MM.1S (cell line): ENCODE measurements at regions not wholly inside any gene's neighbourhood (a gene's known extent, or its start where the extent isn't known, plus 50 kb on each side); places are given as distances from the start of the nearest gene placed in this dataset.

Experiments
- DNase-seq: peaks from one replicate; pipeline ENCODE4 v3.0.0-alpha.2; 2015
- H2AFZ ChIP-seq: fragments of 300-600 bp; sonication (generic); 2 replicates; pipeline ENCODE4 v1.6.0; 2016; ENCODE audit warnings: antibody characterized with exemption, low read length
- H3F3A ChIP-seq: fragments of 300-600 bp; sonication (generic); 2 replicates; pipeline ENCODE4 v1.6.1; 2016; ENCODE audit warnings: mild to moderate bottlenecking, antibody characterized with exemption, low read length, moderate library complexity, mixed read lengths; ENCODE audit not compliant: insufficient read depth
- H3K27ac ChIP-seq: fragments of 300-600 bp; sonication (generic); 2 replicates; pipeline ENCODE4 v1.5.1; 2016; ENCODE audit warnings: mild to moderate bottlenecking, low read length
- H3K27me3 ChIP-seq: fragments of 300-600 bp; sonication (generic); replicated peaks from 2 replicates; pipeline ENCODE4 v1.6.0; 2016; ENCODE audit warnings: low read length; ENCODE audit not compliant: insufficient read depth
- H3K36me3 ChIP-seq: fragments of 300-600 bp; sonication (generic); replicated peaks from 2 replicates; pipeline ENCODE4 v1.6.1; 2016; ENCODE audit warnings: mild to moderate bottlenecking, low read length, mixed read lengths; ENCODE audit not compliant: insufficient read depth
- H3K4me1 ChIP-seq: fragments of 300-600 bp; sonication (generic); 2 replicates; pipeline ENCODE4 v1.6.1; 2016; ENCODE audit warnings: low read length, mixed read lengths
- H3K4me2 ChIP-seq: fragments of 300-600 bp; sonication (generic); 2 replicates; pipeline ENCODE4 v1.6.0; 2016; ENCODE audit warnings: low read depth, low read length
- H3K4me3 ChIP-seq: fragments of 300-600 bp; sonication (generic); 2 replicates; pipeline ENCODE4 v1.5.1; 2016; ENCODE audit warnings: low read length, mixed read lengths
- H3K79me2 ChIP-seq: fragments of 300-600 bp; sonication (generic); 2 replicates; pipeline ENCODE4 v1.6.1; 2016; ENCODE audit warnings: mixed run types, low read length, mixed read lengths
- H3K9ac ChIP-seq: fragments of 300-600 bp; sonication (generic); 2 replicates; pipeline ENCODE4 v1.6.1; 2016; ENCODE audit warnings: low read length, mixed read lengths
- H3K9me2 ChIP-seq: fragments of 300-600 bp; sonication (generic); replicated peaks from 2 replicates; pipeline ENCODE4 v1.6.1; 2016; ENCODE audit warnings: mild to moderate bottlenecking, low read length, mixed read lengths; ENCODE audit not compliant: insufficient read depth
- H3K9me3 ChIP-seq: fragments of 300-600 bp; sonication (generic); replicated peaks from 2 replicates; pipeline ENCODE4 v1.6.1; 2016; ENCODE audit warnings: mild to moderate bottlenecking, low read length, mixed read lengths; ENCODE audit not compliant: insufficient read depth
- H4K20me1 ChIP-seq: fragments of 300-600 bp; sonication (generic); 2 replicates; pipeline ENCODE4 v1.6.1; 2016; ENCODE audit warnings: mild to moderate bottlenecking, low read length, moderate library complexity, mixed read lengths; ENCODE audit not compliant: insufficient read depth
- CTCF ChIP-seq: fragments of 300-600 bp; sonication (generic); IDR thresholded peaks from 2 replicates; pipeline ENCODE4 v1.5.1; 2016; ENCODE audit warnings: antibody characterized with exemption, low read length, mixed read lengths
- EZH2 ChIP-seq: fragments of 300-600 bp; sonication (generic); optimal IDR thresholded peaks from 2 replicates; pipeline ENCODE3; 2017; ENCODE audit warnings: low read depth, mild to moderate bottlenecking, antibody characterized with exemption, low read length, mixed read lengths
- EZH2phosphoT487 ChIP-seq: fragments of 300-600 bp; sonication (generic); IDR thresholded peaks from 2 replicates; pipeline ENCODE4 v1.6.1; 2018; ENCODE audit warnings: antibody characterized with exemption, low read length

- Histone ChIP-seq H2AFZ (no peak overlapping the region), H3K79me2 (no peaks in the 10 kb centered on the region), H3K27me3 (no peaks in the 10 kb centered on the region), H3F3A (no peaks in the 10 kb centered on the region), H3K4me2 (no peak overlapping the region), H3K27ac (no peak overlapping the region), H3K4me3 (no peak overlapping the region), H3K9me3 (no peaks in the 10 kb centered on the region), H3K36me3 (no peaks in the 10 kb centered on the region), H3K9me2 (no peaks in the 10 kb centered on the region), H4K20me1 (no peaks in the 10 kb centered on the region), H3K9ac (no peak overlapping the region), H3K4me1 (no peaks in the 10 kb centered on the region)
- TF ChIP-seq CTCF (no peak), EZH2phosphoT487 (no peak), EZH2 (no peak)
- no peak for DNase-seq
These were observed 208.5 kb upstream of the SSTR4 start for GRCh38 chr20:22826306-22827230.

- Histone ChIP-seq H3K9me3 (no peaks in the 10 kb centered on the region), H3K4me3 (no peak overlapping the region), H3K9ac (no peak overlapping the region), H3K36me3 (no peaks in the 10 kb centered on the region), H3K27ac (no peak overlapping the region), H3K9me2 (no peaks in the 10 kb centered on the region), H3K4me1 (no peaks in the 10 kb centered on the region), H3K27me3 (no peaks in the 10 kb centered on the region), H4K20me1 (no peaks in the 10 kb centered on the region), H2AFZ (no peak overlapping the region), H3K4me2 (no peak overlapping the region), H3K79me2 (no peaks in the 10 kb centered on the region), H3F3A (no peaks in the 10 kb centered on the region)
- DNase-seq, result no peak
- TF ChIP-seq CTCF, result no peak
- TF ChIP-seq EZH2, result no peak
- no peak for TF ChIP-seq EZH2phosphoT487
These were observed 207.2 kb upstream of the SSTR4 start for GRCh38 chr20:22827916-22828315.

- DNase-seq, result no peak
- no peak overlapping the region for H3K4me3 ChIP-seq
- no peaks in the 10 kb centered on the region for H3F3A ChIP-seq
- H3K9me2 ChIP-seq, result no peaks in the 10 kb centered on the region
- no peaks in the 10 kb centered on the region for H3K4me1 ChIP-seq
- H3K79me2 ChIP-seq, result no peaks in the 10 kb centered on the region
- H3K27me3 ChIP-seq, result no peaks in the 10 kb centered on the region
- H3K36me3 ChIP-seq, result no peaks in the 10 kb centered on the region
- H3K4me2 ChIP-seq, result no peak overlapping the region
- no peak overlapping the region for H3K27ac ChIP-seq
- H2AFZ ChIP-seq, result no peak overlapping the region
- H3K9me3 ChIP-seq, result no peaks in the 10 kb centered on the region
- H3K9ac ChIP-seq, result no peak overlapping the region
- TF ChIP-seq CTCF (no peak), EZH2phosphoT487 (no peak), EZH2 (no peak)
- H4K20me1 ChIP-seq, result no peaks in the 10 kb centered on the region
These were observed 205.8 kb upstream of the SSTR4 start for GRCh38 chr20:22829356-22829755.
